Spleen (tissue), 11 donors: ENCODE measurements at regions not wholly inside any gene's neighbourhood (a gene's known extent, or its start where the extent isn't known, plus 50 kb on each side); places are given as distances from the start of the nearest gene placed in this dataset.

Experiments
- DNase-seq: peaks from one replicate; pipeline ENCODE4 v3.0.0-alpha.2; 2020
- H3K27ac ChIP-seq, 8 donors: fragments of 200-600 bp; sonication (generic) in 7 of 8; 1 replicate in 4 of 8; 2 replicates in 4 of 8; pipeline versions ENCODE4 v1.5.0 to v1.8.0; 2016 to 2021; ENCODE audit warnings: inconsistent platforms in 4 of 8, mild to moderate bottlenecking in 4 of 8, moderate library complexity in 1 of 8
- H3K27me3 ChIP-seq, 7 donors: fragments of 200-600 bp; sonication (generic) in 6 of 7; replicated peaks in 1 of 7; 1 replicate in 4 of 7; 2 replicates in 3 of 7; pipeline versions ENCODE4 v1.5.0 to v1.8.0; 2016 to 2021; ENCODE audit warnings: inconsistent platforms in 3 of 7, mild to moderate bottlenecking in 1 of 7
- H3K36me3 ChIP-seq, 6 donors: fragments of 200-600 bp; sonication (generic) in 5 of 6; 1 replicate in 4 of 6; 2 replicates in 2 of 6; pipeline versions ENCODE4 v1.5.0 to v1.8.0; 2016 to 2021; ENCODE audit warnings: inconsistent platforms in 2 of 6
- H3K4me1 ChIP-seq, 6 donors: fragments of 200-600 bp; sonication (generic) in 5 of 6; 1 replicate in 3 of 6; 2 replicates in 3 of 6; pipeline versions ENCODE4 v1.5.0 to v1.8.0; 2016 to 2021; ENCODE audit warnings: inconsistent platforms in 3 of 6
- H3K4me3 ChIP-seq, 8 donors: fragments of 200-600 bp; sonication (generic) in 7 of 8; 1 replicate in 4 of 8; 2 replicates in 4 of 8; pipeline versions ENCODE4 v1.5.0 to v1.8.0; 2016 to 2021; ENCODE audit warnings: inconsistent platforms in 4 of 8, mild to moderate bottlenecking in 4 of 8, moderate library complexity in 2 of 8
- H3K9me3 ChIP-seq, 8 donors: fragments of 200-600 bp; sonication (generic) in 7 of 8; 1 replicate in 4 of 8; 2 replicates in 4 of 8; pipeline versions ENCODE4 v1.5.0 to v1.8.0; 2016 to 2021; ENCODE audit warnings: inconsistent platforms in 4 of 8
- POLR2A ChIP-seq, 3 donors: fragments of 450-650 bp; IDR thresholded peaks; one replicate each; pipeline ENCODE4 v1.5.1; 2017; ENCODE audit warnings: antibody characterized with exemption in 3 of 3, mild to moderate bottlenecking in 1 of 3
- POLR2AphosphoS5 ChIP-seq, 3 donors: sonication (generic); formaldehyde crosslinking; IDR thresholded peaks; one replicate each; pipeline ENCODE4 v1.5.1; 2017; ENCODE audit warnings: antibody characterized with exemption in 3 of 3
- WGBS, 5 donors: extraction: QIAGEN DNeasy Blood & Tissue Kit in 3 of 5; methylation state at CpG; one replicate each; pipeline versions ENCODE4 v1.1.5 to v1.1.7; 2013 to 2018; 5-methylcytosine and 5-hydroxymethylcytosine counted together
- intact Hi-C: fragments of 100-400 bp; cut with DNase I; formaldehyde crosslinking; loops from one replicate; pipeline ENCODE4 v1.15.0; 2023; ENCODE audit warnings: low total_unique reads
- TF ChIP-seq, protein P1 (sequence below), 11 experiments: fragments of 200-600 bp in 7 of 11; fragments of 450-650 bp in 4 of 11; sonication (generic) in 4 of 11; IDR thresholded peaks in 8 of 11; conservative IDR thresholded peaks in 3 of 11; 1 replicate in 7 of 11; 2 replicates in 4 of 11; pipeline versions ENCODE4 v1.4.0 to v1.8.0; 2016 to 2021; ENCODE audit warnings: antibody characterized with exemption in 11 of 11, inconsistent platforms in 4 of 11, mild to moderate bottlenecking in 1 of 11
- donor health status: healthy with polysubstance abuse.
- donor health status: DM: no; HTN: no; CAD: no; lungs with moderate emphysema.
- donor health status: DM: no; HTN: no; CAD: no.
- donor health status: Bipolar disorder and iron deficiency.
- donor health status: healthy.
- donor health status: DM: no; HTN: no; CAD: no.
- donor health status: DM: yes; HTN: yes; CAD: no.

DNA sequence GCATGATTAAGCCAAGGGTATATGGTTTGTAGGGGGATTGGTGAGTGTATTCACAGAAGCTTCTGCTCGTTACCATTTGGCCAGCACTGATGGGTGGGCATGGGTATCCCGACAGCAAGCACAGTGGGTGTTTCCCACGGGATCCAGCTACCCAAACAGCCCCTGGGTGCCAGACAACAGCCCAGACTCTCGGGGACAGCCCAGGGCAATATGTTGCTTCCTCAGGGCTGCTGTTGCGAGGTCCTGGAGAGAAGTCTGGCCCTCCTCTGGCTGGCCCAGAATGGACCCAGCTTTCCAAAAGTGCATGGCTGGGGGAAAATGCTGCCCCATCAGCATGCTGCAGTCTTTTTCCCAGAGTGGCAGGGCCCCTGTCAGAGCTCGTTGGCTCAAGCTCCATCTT, 247.0 kb downstream of the IRX1 start:
- Histone ChIP-seq H3K36me3 (no peaks in the 10 kb centered on the region), H3K27ac (no peak overlapping the region), H3K9me3 (no peaks in the 10 kb centered on the region), H3K4me1 (no peaks in the 10 kb centered on the region), H3K27me3 (no peaks in the 10 kb centered on the region), H3K4me3 (no peak overlapping the region)
- no peak for DNase-seq
- WGBS, 5 donors = 40 to 76% (median 65%) methylated on average over 4 to 6 of the region's 6 CpGs
- TF ChIP-seq, protein P1, sequence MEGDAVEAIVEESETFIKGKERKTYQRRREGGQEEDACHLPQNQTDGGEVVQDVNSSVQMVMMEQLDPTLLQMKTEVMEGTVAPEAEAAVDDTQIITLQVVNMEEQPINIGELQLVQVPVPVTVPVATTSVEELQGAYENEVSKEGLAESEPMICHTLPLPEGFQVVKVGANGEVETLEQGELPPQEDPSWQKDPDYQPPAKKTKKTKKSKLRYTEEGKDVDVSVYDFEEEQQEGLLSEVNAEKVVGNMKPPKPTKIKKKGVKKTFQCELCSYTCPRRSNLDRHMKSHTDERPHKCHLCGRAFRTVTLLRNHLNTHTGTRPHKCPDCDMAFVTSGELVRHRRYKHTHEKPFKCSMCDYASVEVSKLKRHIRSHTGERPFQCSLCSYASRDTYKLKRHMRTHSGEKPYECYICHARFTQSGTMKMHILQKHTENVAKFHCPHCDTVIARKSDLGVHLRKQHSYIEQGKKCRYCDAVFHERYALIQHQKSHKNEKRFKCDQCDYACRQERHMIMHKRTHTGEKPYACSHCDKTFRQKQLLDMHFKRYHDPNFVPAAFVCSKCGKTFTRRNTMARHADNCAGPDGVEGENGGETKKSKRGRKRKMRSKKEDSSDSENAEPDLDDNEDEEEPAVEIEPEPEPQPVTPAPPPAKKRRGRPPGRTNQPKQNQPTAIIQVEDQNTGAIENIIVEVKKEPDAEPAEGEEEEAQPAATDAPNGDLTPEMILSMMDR (IDR thresholded peaks at IDR 0.05 in 8 of 11, conservative IDR thresholded peaks at IDR 0.05 in 3 of 11) = no peak
- TF ChIP-seq POLR2A (IDR thresholded peaks at IDR 0.05) = no peak
- no peak for TF ChIP-seq POLR2AphosphoS5 (IDR thresholded peaks at IDR 0.05)
- intact Hi-C loops = no loop called here

DNA sequence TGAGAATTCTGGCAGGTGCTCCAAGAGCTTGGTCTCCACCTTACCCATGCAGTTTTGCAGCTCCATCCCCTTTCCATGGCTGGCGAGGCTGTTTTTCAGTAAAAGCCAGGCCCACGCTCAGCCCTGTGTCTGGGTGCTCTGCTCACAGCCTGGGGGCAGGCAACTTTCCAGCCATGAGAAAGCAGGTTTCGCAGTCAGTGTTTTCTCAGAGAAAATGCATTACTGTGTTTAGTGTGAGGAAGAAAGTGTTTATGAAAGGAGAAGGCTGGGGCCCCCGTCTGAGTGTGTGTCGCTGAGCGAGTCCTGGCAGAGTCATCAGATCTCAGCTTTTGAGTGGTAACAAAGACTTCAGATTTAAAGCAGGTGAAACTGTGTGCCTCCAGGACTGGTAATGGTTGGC, 248.1 kb downstream of the IRX1 start:
- DNase-seq = no peak
- Histone ChIP-seq H3K27ac (no peak overlapping the region), H3K9me3 (no peaks in the 10 kb centered on the region), H3K27me3 (no peaks in the 10 kb centered on the region), H3K4me3 (no peak overlapping the region), H3K36me3 (no peaks in the 10 kb centered on the region), H3K4me1 (no peaks in the 10 kb centered on the region)
- 80 to 90% (median 84%) methylated on average over 6 of the region's 6 CpGs for WGBS, 5 donors
- no peak for TF ChIP-seq POLR2AphosphoS5 (IDR thresholded peaks at IDR 0.05)
- TF ChIP-seq POLR2A (IDR thresholded peaks at IDR 0.05) = no peak
- TF ChIP-seq, protein P1 (IDR thresholded peaks at IDR 0.05 in 8 of 11, conservative IDR thresholded peaks at IDR 0.05 in 3 of 11) = no peak
- intact Hi-C loops = no loop called here

DNA sequence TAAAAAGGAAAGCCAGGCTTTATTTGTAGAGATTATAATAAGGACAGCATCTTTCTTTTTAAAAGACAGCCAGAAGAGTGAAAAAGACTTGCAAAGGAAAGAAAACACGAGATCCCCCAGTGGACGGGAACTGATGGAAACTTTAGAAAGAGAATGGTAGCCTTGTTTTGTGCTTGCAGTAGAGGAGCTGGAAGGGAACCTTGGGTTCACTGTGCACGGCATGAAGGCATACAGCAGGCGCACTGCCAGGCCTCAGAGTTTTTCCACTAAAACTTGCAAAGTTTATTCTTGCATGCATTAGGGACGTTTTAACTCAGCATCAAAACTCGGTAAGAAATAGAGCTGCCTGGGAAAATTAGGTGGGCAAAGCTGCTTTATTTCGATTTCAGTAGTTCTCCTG, 248.6 kb downstream of the IRX1 start:
- DNase-seq = no peak
- no peak overlapping the region for H3K4me3 ChIP-seq
- no peaks in the 10 kb centered on the region for H3K27me3 ChIP-seq
- no peak for TF ChIP-seq POLR2A (IDR thresholded peaks at IDR 0.05)
- TF ChIP-seq POLR2AphosphoS5 (IDR thresholded peaks at IDR 0.05) = no peak
- TF ChIP-seq, protein P1 (IDR thresholded peaks at IDR 0.05 in 8 of 11, conservative IDR thresholded peaks at IDR 0.05 in 3 of 11) = no peak
- no peak overlapping the region for H3K27ac ChIP-seq
- H3K4me1 ChIP-seq = no peaks in the 10 kb centered on the region
- 71 to 84% (median 81%) methylated on average over 7 of the region's 7 CpGs for WGBS, 5 donors
- no peaks in the 10 kb centered on the region for H3K9me3 ChIP-seq
- intact Hi-C loops = no loop called here
- H3K36me3 ChIP-seq = no peaks in the 10 kb centered on the region

DNA sequence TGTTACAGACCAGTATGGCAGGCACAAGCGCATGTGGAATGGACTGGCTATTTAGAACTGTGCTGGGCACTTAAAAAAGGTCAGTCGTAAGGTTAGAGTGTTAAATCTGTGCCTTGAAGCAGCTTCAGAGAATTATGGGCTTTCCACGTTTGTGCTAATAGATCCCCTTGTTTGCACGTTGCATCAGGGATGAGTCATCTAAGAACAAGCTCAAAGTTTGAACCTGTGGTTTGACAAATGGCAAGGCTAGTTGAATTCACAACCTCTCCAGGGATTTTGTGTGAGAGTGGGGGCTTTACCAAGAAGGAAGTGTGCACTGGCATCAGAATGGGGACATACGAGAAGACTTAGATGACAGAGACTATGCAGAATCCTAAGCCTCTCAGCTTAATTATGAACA, 249.6 kb downstream of the IRX1 start:
- Histone ChIP-seq H3K4me1 (no peaks in the 10 kb centered on the region), H3K27ac (no peak overlapping the region), H3K4me3 (no peak overlapping the region), H3K9me3 (no peaks in the 10 kb centered on the region), H3K36me3 (no peaks in the 10 kb centered on the region), H3K27me3 (no peaks in the 10 kb centered on the region)
- WGBS, 5 donors = 60 to 88% (median 81%) methylated on average over 5 of the region's 5 CpGs
- TF ChIP-seq, protein P1 (IDR thresholded peaks at IDR 0.05 in 8 of 11, conservative IDR thresholded peaks at IDR 0.05 in 3 of 11) = no peak
- TF ChIP-seq POLR2A (IDR thresholded peaks at IDR 0.05) (no peak), POLR2AphosphoS5 (IDR thresholded peaks at IDR 0.05) (no peak)
- no peak for DNase-seq
- intact Hi-C loops = no loop called here
